K562 (cell line): ENCODE measurements at regions not wholly inside any gene's neighbourhood (a gene's known extent, or its start where the extent isn't known, plus 50 kb on each side); places are given as distances from the start of the nearest gene placed in this dataset.

Experiments used
- ATAC-seq: fragments of 200-7000 bp; cut with Tn5 transposase; 3 replicates; pipeline ENCODE4 v1.9.1; 2020; ENCODE audit warnings: moderate library complexity
- BruUV-seq: library from RNA; stranded (reverse); fragments of 400-500 nt; replicated peaks from 2 replicates; lab custom pipeline; 2021; lab: Mats Ljungman, UMichigan
- CTCF ChIA-PET: fragments of 300-600 bp; formaldehyde crosslinking; extraction: SDS; loops from one replicate; lab custom pipeline; 2021; ENCODE audit warnings: low intra/inter-chr PET ratio; lab: Yijun Ruan, JAX
- POLR2A ChIA-PET: fragments of 300-600, 350-650 bp; sonication (Branson Sonifier 250); formaldehyde crosslinking; extraction: SDS; loops from one replicate; lab custom pipeline; 2021; ENCODE audit warnings: antibody characterized with exemption, inconsistent platforms; lab: Yijun Ruan, JAX
- DNase-seq, 4 experiments: peaks; one replicate each; pipeline versions ENCODE4 v3.0.0 to v3.0.0-alpha.2; 2011 to 2018; ENCODE audit warnings: low spot score in 3 of 4, mixed read lengths in 3 of 4; ENCODE audit errors: extremely low read depth in 1 of 4
- FAIRE-seq: peaks from 2 replicates; lab custom pipeline; 2011; peaks lifted over from hg19 to GRCh38; lab: Jason Lieb, UNC
- H2AFZ ChIP-seq: 2 replicates; pipeline ENCODE4 v1.6.0; 2011; ENCODE audit warnings: low read depth, low read length, control low read depth, inconsistent platforms
- H3K27ac ChIP-seq: fragments of 200-600 bp; 3 replicates; pipeline ENCODE4 v1.8.0; 2011; ENCODE audit warnings: low read depth, mild to moderate bottlenecking, control low read depth, inconsistent platforms, low read length, moderate library complexity, mixed read lengths; ENCODE audit errors: extremely low read depth
- H3K27me3 ChIP-seq, 2 experiments: fragments of 300-600 bp in 1 of 2; 2 replicates in 1 of 2; 3 replicates in 1 of 2; pipeline versions ENCODE4 v1.6.0 to v1.8.0; 2011; ENCODE audit warnings: inconsistent platforms in 2 of 2, low read length in 2 of 2, mild to moderate bottlenecking in 1 of 2, mixed read lengths in 1 of 2, moderate library complexity in 1 of 2; ENCODE audit not compliant: control insufficient read depth in 2 of 2, insufficient read depth in 2 of 2
- H3K36me3 ChIP-seq: fragments of 300-600 bp; 3 replicates; pipeline ENCODE4 v1.8.0; 2011; ENCODE audit warnings: mild to moderate bottlenecking, low read length, inconsistent platforms; ENCODE audit not compliant: control insufficient read depth, insufficient read depth
- H3K4me1 ChIP-seq, 2 experiments: fragments of 200-600 bp in 1 of 2; replicated peaks in 1 of 2; 2 replicates in 1 of 2; 3 replicates in 1 of 2; pipeline versions ENCODE4 v1.5.1 to v1.8.0; 2011; ENCODE audit warnings: inconsistent platforms in 2 of 2, low read length in 2 of 2, mild to moderate bottlenecking in 1 of 2, mixed read lengths in 1 of 2, moderate library complexity in 1 of 2; ENCODE audit not compliant: control insufficient read depth in 2 of 2, insufficient read depth in 2 of 2
- H3K4me2 ChIP-seq: 2 replicates; pipeline ENCODE4 v1.6.1; 2011; ENCODE audit warnings: low read length, control low read depth, inconsistent platforms, mixed read lengths; ENCODE audit not compliant: insufficient read depth
- H3K4me3 ChIP-seq: fragments of 200-600 bp; sonication (generic), shearing (Covaris generic); 2 replicates; pipeline ENCODE4 v1.5.1; 2016; ENCODE audit warnings: control low read depth, inconsistent platforms
- H3K79me2 ChIP-seq: fragments of 200-600 bp; 3 replicates; pipeline ENCODE4 v1.8.0; 2011; ENCODE audit warnings: low read length, inconsistent platforms; ENCODE audit not compliant: control insufficient read depth, insufficient read depth
- H3K9ac ChIP-seq, 2 experiments: 2 replicates each; pipeline versions ENCODE4 v1.6.0 to v1.6.1; 2011; ENCODE audit warnings: low read depth in 2 of 2, low read length in 2 of 2, control low read depth in 1 of 2, inconsistent platforms in 1 of 2, mild to moderate bottlenecking in 1 of 2, mixed read lengths in 1 of 2; ENCODE audit not compliant: insufficient read depth in 1 of 2
- H3K9me1 ChIP-seq: one replicate; pipeline ENCODE4 v1.6.0; 2011; ENCODE audit warnings: inconsistent platforms, mild to moderate bottlenecking, low read length, moderate library complexity; ENCODE audit not compliant: control insufficient read depth, insufficient read depth
- H3K9me3 ChIP-seq: replicated peaks from 2 replicates; pipeline ENCODE4 v1.5.1; 2011; ENCODE audit warnings: low read depth, low read length, inconsistent platforms; ENCODE audit not compliant: control insufficient read depth, insufficient read depth
- H4K20me1 ChIP-seq: replicated peaks from 2 replicates; pipeline ENCODE4 v1.6.1; 2011; ENCODE audit warnings: low read length, inconsistent platforms, mixed read lengths; ENCODE audit not compliant: control insufficient read depth, insufficient read depth
- CBX2 ChIP-seq: fragments of 200-600 bp; sonication (generic); IDR thresholded peaks from one replicate; pipeline ENCODE4 v1.6.1; 2012; ENCODE audit warnings: mild to moderate bottlenecking, low read length, inconsistent platforms; ENCODE audit not compliant: insufficient read depth, poor library complexity, severe bottlenecking
- FOXA3 ChIP-seq, 2 experiments: fragments of 450-650 bp in 1 of 2; sonication (generic) in 1 of 2; formaldehyde crosslinking; IDR thresholded peaks in 1 of 2; conservative IDR thresholded peaks in 1 of 2; 2 replicates each; pipeline versions ENCODE4 v1.4.0 to v1.8.0; 2020 to 2022; ENCODE audit warnings: mild to moderate bottlenecking in 2 of 2, missing genetic modification reagents in 1 of 2
- FOXJ2 ChIP-seq: fragments of 200-800 bp; sonication (Bioruptor generic); IDR thresholded peaks from 2 replicates; pipeline ENCODE4 v1.6.1; 2016; ENCODE audit warnings: missing genetic modification characterization, missing compliant biosample characterization
- GTF2A2 ChIP-seq: IDR thresholded peaks from 2 replicates; pipeline ENCODE4 v1.6.1; 2016; ENCODE audit warnings: mild to moderate bottlenecking, missing genetic modification characterization, missing compliant biosample characterization
- HDAC8 ChIP-seq: fragments of 450-650 bp; IDR thresholded peaks from 2 replicates; pipeline ENCODE4 v1.6.1; 2016; ENCODE audit warnings: mild to moderate bottlenecking, missing genetic modification characterization, moderate library complexity, missing compliant biosample characterization
- IFI16 ChIP-seq: fragments of 250-450 bp; sonication (Bioruptor Pico); IDR thresholded peaks from 2 replicates; pipeline ENCODE4 v2.1.2; 2022; ENCODE audit warnings: mild to moderate bottlenecking, inconsistent platforms
- MCM5 ChIP-seq: fragments of 450-650 bp; IDR thresholded peaks from 2 replicates; pipeline ENCODE4 v1.6.1; 2016; ENCODE audit warnings: low read depth
- NFE2 ChIP-seq: IDR thresholded peaks from 2 replicates; pipeline ENCODE4 v1.6.1; 2014; ENCODE audit warnings: antibody characterized with exemption, low read depth
- NR2C2 ChIP-seq, 2 experiments: fragments of 200-800 bp in 1 of 2; sonication (Bioruptor generic) in 1 of 2; sonication (generic) in 1 of 2; formaldehyde crosslinking in 1 of 2; IDR thresholded peaks; 2 replicates each; pipeline versions ENCODE4 v1.6.1 to v1.8.0; 2016 to 2022; ENCODE audit warnings: mild to moderate bottlenecking in 1 of 2, missing compliant biosample characterization in 1 of 2, missing genetic modification characterization in 1 of 2, missing genetic modification reagents in 1 of 2
- RBFOX2 ChIP-seq: fragments of 200-400 bp; formaldehyde crosslinking; IDR thresholded peaks from 2 replicates; pipeline ENCODE4 v1.6.1; 2017; ENCODE audit warnings: low read depth, mild to moderate bottlenecking, low read length, moderate library complexity
- TAF9B ChIP-seq: fragments of 450-650 bp; IDR thresholded peaks from 2 replicates; pipeline ENCODE4 v1.6.1; 2018; ENCODE audit warnings: mild to moderate bottlenecking; ENCODE audit not compliant: partially characterized antibody
- TEAD2 ChIP-seq: fragments of 450-650 bp; IDR thresholded peaks from 2 replicates; pipeline ENCODE4 v1.6.1; 2016; ENCODE audit warnings: missing genetic modification characterization, control low read depth, missing compliant biosample characterization
- ZNF408 ChIP-seq: fragments of 250-450 bp; sonication (Bioruptor Pico); IDR thresholded peaks from 2 replicates; pipeline ENCODE4 v1.4.0; 2020; ENCODE audit warnings: low read depth, mild to moderate bottlenecking, moderate library complexity
- WGBS: fragments of 100-300 bp; shearing (Covaris generic); methylation state at CpG from one replicate; pipeline ENCODE4 v1.1.6; 2016; ENCODE audit warnings: low coverage, mixed read lengths; ENCODE audit not compliant: insufficient coverage; ENCODE audit errors: missing lambda C conversion rate; 5-methylcytosine and 5-hydroxymethylcytosine counted together
- in situ Hi-C: fragments of 300-500 bp; cut with MboI; formaldehyde crosslinking; loops from 4 replicates; pipeline ENCODE4 v1.15.0; 2018; ENCODE audit warnings: inconsistent platforms, mixed read lengths
- intact Hi-C: fragments of 100-400 bp; cut with micrococcal nuclease; formaldehyde crosslinking; loops from 2 replicates; pipeline ENCODE4 v1.14.2; 2022
- TF ChIP-seq, protein P1 (sequence below): fragments of 450-650 bp; IDR thresholded peaks from 2 replicates; pipeline ENCODE4 v1.6.1; 2016; ENCODE audit warnings: low read depth, mild to moderate bottlenecking, moderate library complexity
- TF ChIP-seq, protein P2 (sequence below): fragments of 450-650 bp; IDR thresholded peaks from one replicate; pipeline ENCODE4 v1.6.1; 2018; ENCODE audit warnings: mild to moderate bottlenecking, moderate library complexity; ENCODE audit not compliant: partially characterized antibody
- TF ChIP-seq, protein P3 (sequence below): fragments of 250-450 bp; sonication (Bioruptor Pico); IDR thresholded peaks from 2 replicates; pipeline ENCODE4 v1.5.0; 2020; ENCODE audit warnings: mild to moderate bottlenecking, borderline replicate concordance
- TF ChIP-seq, protein P4 (sequence below): fragments of 450-650 bp; conservative IDR thresholded peaks from 2 replicates; pipeline ENCODE4 v1.6.1; 2016; ENCODE audit warnings: missing genetic modification characterization, low read depth, mild to moderate bottlenecking, control low read depth, missing compliant biosample characterization

DNA sequence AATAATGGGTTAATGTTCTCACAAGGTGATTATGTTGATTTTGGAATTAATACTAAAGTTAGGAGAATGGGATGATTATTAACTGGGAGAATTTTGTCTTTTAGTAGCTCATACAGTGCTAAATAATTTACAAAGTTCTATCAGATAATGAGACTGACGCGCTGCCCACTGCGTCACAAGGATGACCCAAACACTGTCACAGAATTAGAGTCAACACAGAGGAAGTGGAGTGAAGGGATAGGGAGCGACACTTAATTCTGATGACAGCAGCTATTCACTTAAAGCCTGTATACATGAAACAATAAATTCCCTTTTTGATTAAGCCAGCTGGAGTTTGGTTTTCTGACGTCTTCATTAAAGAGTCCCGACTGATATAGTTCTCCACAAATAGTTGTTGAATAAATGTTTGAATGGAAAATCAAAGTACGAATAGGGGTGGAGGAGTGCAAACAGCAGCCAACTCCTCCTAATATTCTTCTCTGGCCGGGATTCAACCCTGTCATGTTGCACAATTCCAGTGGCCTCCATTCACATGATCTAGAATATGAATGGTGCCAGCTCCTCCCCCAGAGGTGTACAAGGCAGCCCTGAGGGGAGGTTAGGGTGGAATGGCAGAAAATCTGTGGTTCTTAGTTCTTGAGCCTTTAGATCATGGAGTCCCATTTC, 140.3 kb downstream of the PCSK1 start:
- Histone ChIP-seq H3K9me3 (no peaks in the 10 kb centered on the region), H3K4me1 (no peaks in the 10 kb centered on the region), H2AFZ (no peak overlapping the region), H4K20me1 (no peaks in the 10 kb centered on the region), H3K36me3 (no peaks in the 10 kb centered on the region), H3K79me2 (no peaks in the 10 kb centered on the region), H3K27ac (no peak overlapping the region), H3K27me3 (no peaks in the 10 kb centered on the region), H3K4me3 (no peak overlapping the region), H3K4me2 (no peak overlapping the region), H3K9me1 (no peaks in the 10 kb centered on the region), H3K9ac (no peak overlapping the region)
- FAIRE-seq (no peak), DNase-seq (no peak), ATAC-seq (no peak)
- ChIA-PET POLR2A (interaction anchor here (0.6 to 1.2 kb wide), 3 partner anchors 11 to 20 kb away, joined by 3 to 5 read pairs (median 3); no protein-coding TSS in a partner anchor), CTCF (no interaction called here)
- BruUV-seq, result no TSS peak
- WGBS, result under 1% methylated on average over 8 of the region's 8 CpGs
- intact Hi-C loops, result no loop called here
- in situ Hi-C loops, result no loop called here
- TF ChIP-seq HDAC8 (tag) (no peak), CBX2 (no peak), RBFOX2 (no peak), TEAD2 (tag) (no peak), FOXJ2 (no peak), GTF2A2 (tag) (no peak), NFE2 (no peak), FOXA3 (CRISPR knock-in tag; conservative IDR thresholded peaks at IDR 0.05 in 1 of 2, IDR thresholded peaks at IDR 0.05 in 1 of 2) (no peak), TAF9B (no peak), MCM5 (no peak), ZNF408 (CRISPR knock-in tag) (no peak), IFI16 (CRISPR knock-in tag) (no peak), NR2C2 (CRISPR knock-in tag; IDR thresholded peaks at IDR 0.05) (no peak), NR2C2 (tag; IDR thresholded peaks at IDR 0.05) (no peak)
- TF ChIP-seq, protein P1, sequence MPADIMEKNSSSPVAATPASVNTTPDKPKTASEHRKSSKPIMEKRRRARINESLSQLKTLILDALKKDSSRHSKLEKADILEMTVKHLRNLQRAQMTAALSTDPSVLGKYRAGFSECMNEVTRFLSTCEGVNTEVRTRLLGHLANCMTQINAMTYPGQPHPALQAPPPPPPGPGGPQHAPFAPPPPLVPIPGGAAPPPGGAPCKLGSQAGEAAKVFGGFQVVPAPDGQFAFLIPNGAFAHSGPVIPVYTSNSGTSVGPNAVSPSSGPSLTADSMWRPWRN, result no peak
- TF ChIP-seq, protein P2, sequence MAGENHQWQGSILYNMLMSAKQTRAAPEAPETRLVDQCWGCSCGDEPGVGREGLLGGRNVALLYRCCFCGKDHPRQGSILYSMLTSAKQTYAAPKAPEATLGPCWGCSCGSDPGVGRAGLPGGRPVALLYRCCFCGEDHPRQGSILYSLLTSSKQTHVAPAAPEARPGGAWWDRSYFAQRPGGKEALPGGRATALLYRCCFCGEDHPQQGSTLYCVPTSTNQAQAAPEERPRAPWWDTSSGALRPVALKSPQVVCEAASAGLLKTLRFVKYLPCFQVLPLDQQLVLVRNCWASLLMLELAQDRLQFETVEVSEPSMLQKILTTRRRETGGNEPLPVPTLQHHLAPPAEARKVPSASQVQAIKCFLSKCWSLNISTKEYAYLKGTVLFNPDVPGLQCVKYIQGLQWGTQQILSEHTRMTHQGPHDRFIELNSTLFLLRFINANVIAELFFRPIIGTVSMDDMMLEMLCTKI, result no peak
- TF ChIP-seq, protein P3, sequence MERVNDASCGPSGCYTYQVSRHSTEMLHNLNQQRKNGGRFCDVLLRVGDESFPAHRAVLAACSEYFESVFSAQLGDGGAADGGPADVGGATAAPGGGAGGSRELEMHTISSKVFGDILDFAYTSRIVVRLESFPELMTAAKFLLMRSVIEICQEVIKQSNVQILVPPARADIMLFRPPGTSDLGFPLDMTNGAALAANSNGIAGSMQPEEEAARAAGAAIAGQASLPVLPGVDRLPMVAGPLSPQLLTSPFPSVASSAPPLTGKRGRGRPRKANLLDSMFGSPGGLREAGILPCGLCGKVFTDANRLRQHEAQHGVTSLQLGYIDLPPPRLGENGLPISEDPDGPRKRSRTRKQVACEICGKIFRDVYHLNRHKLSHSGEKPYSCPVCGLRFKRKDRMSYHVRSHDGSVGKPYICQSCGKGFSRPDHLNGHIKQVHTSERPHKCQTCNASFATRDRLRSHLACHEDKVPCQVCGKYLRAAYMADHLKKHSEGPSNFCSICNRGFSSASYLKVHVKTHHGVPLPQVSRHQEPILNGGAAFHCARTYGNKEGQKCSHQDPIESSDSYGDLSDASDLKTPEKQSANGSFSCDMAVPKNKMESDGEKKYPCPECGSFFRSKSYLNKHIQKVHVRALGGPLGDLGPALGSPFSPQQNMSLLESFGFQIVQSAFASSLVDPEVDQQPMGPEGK (CRISPR knock-in tag), result no peak
- TF ChIP-seq, protein P4, sequence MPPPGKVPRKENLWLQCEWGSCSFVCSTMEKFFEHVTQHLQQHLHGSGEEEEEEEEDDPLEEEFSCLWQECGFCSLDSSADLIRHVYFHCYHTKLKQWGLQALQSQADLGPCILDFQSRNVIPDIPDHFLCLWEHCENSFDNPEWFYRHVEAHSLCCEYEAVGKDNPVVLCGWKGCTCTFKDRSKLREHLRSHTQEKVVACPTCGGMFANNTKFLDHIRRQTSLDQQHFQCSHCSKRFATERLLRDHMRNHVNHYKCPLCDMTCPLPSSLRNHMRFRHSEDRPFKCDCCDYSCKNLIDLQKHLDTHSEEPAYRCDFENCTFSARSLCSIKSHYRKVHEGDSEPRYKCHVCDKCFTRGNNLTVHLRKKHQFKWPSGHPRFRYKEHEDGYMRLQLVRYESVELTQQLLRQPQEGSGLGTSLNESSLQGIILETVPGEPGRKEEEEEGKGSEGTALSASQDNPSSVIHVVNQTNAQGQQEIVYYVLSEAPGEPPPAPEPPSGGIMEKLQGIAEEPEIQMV (tag), result no peak
